ENCODE measurements at regions not wholly inside any gene's neighbourhood (a gene's known extent, or its start where the extent isn't known, plus 50 kb on each side); places are given as distances from the start of the nearest gene placed in this dataset.

- Histone ChIP-seq H3K4me3 (ENCODE audit: extremely low read depth in 1 of 4, insufficient read depth in 2 of 4, low read depth in 3 of 4, low read length in 4 of 4) (no peak overlapping the region), H3K9me3 (ENCODE audit: insufficient read depth in 2 of 2, low read depth in 1 of 2, low read length in 1 of 2) (no peaks in the 10 kb centered on the region), H3K9ac (replicated peaks in 1 of 4; ENCODE audit: extremely low read depth in 1 of 4, low read depth in 3 of 4, low read length in 3 of 4) (no peak overlapping the region), H4K20me1 (replicated peaks in 1 of 2; ENCODE audit: control insufficient read depth in 1 of 2, insufficient read depth in 2 of 2, low read length in 2 of 2) (no peaks in the 10 kb centered on the region), H3K23me2 (ENCODE audit: low read depth, low read length) (no peaks in the 10 kb centered on the region), H2BK12ac (ENCODE audit: low read depth, low read length) (no peak overlapping the region), H3K4ac (replicated peaks; ENCODE audit: insufficient read length, low read depth, low read length) (no peak overlapping the region), H2AFZ (ENCODE audit: low read length) (no peak overlapping the region), H3K4me2 (ENCODE audit: insufficient read depth in 1 of 2, low read depth in 2 of 2, low read length in 2 of 2) (no peak overlapping the region), H4K91ac (replicated peaks; ENCODE audit: insufficient read length, low read length) (no peak overlapping the region), H4K8ac (ENCODE audit: extremely low read depth, insufficient read depth, low read length) (no peak overlapping the region), H4K5ac (ENCODE audit: insufficient read length, low read depth, low read length) (no peak overlapping the region), H2BK15ac (ENCODE audit: low read length) (no peak overlapping the region), H2AK5ac (ENCODE audit: low read depth, low read length) (no peak overlapping the region), H3K79me2 (ENCODE audit: control insufficient read depth in 1 of 2, insufficient read depth in 2 of 2, low read length in 2 of 2) (no peaks in the 10 kb centered on the region), H3K56ac (replicated peaks; ENCODE audit: insufficient read length, low read depth, low read length) (no peak overlapping the region), H2BK120ac (replicated peaks; ENCODE audit: low read depth, low read length) (no peak overlapping the region), H3K23ac (ENCODE audit: insufficient read length) (no peak overlapping the region), H3K79me1 (ENCODE audit: low read depth, low read length) (no peaks in the 10 kb centered on the region), H3K14ac (ENCODE audit: insufficient read length) (no peak overlapping the region), H3K4me1 (replicated peaks in 1 of 4; ENCODE audit: control insufficient read depth in 3 of 4, insufficient read depth in 4 of 4, low read length in 3 of 4) (0 out of 7 replicates have a peak, but pooled peaks cover 0 to under 1% (median 0%) of the 10 kb centered on the region in 4 experiments), H2BK5ac (ENCODE audit: low read depth, low read length) (no peak overlapping the region), H2BK20ac (ENCODE audit: low read length) (no peak overlapping the region), H3K18ac (ENCODE audit: extremely low read depth, low read length) (no peak overlapping the region), H3K27ac (ENCODE audit: low read depth, low read length) (no peak overlapping the region), H3K36me3 (ENCODE audit: control insufficient read depth in 2 of 4, insufficient read depth in 4 of 4, low read length in 3 of 4) (no peaks in the 10 kb centered on the region), H3K27me3 (replicated peaks in 1 of 4; ENCODE audit: control insufficient read depth in 3 of 4, extremely low read depth in 1 of 4, insufficient read depth in 3 of 4, low read length in 3 of 4) (no peaks in the 10 kb centered on the region)
- WGBS, 2 experiments (ENCODE audit: extremely low coverage in 1 of 2, insufficient coverage in 1 of 2, insufficient read length in 1 of 2, insufficient replicate concordance in 2 of 2, low coverage in 1 of 2, low lambda C conversion rate in 2 of 2, missing lambda C conversion rate in 1 of 2) = 87% methylated on average over 3 of the region's 3 CpGs; no CpG with 5 or more reads in 1 of the 2 experiments
- CTCF ChIA-PET (ENCODE audit: partially characterized antibody) = no interaction called here
- no peak for FAIRE-seq
- POLR2A ChIA-PET (ENCODE audit: partially characterized antibody) = no interaction called here
- DNase-seq (ENCODE audit: low read depth in 1 of 2, low spot score in 2 of 2) = no peak
- no peak for TF ChIP-seq TAF7 (optimal IDR thresholded peaks at IDR 0.05; ENCODE audit: borderline replicate concordance, low read depth, low read length)
- TF ChIP-seq CBX5 (IDR thresholded peaks at IDR 0.05; ENCODE audit: low read depth, low read length) = no peak
- no peak for TF ChIP-seq MAFK (IDR thresholded peaks at IDR 0.05; ENCODE audit: low read depth, low read length)
These were observed 53.7 kb upstream of the FAAH2 start for GRCh38 chrX:57232658-57233360.
